ENCODE measurements at regions not wholly inside any gene's neighbourhood (a gene's known extent, or its start where the extent isn't known, plus 50 kb on each side); places are given as distances from the start of the nearest gene placed in this dataset.

DNA sequence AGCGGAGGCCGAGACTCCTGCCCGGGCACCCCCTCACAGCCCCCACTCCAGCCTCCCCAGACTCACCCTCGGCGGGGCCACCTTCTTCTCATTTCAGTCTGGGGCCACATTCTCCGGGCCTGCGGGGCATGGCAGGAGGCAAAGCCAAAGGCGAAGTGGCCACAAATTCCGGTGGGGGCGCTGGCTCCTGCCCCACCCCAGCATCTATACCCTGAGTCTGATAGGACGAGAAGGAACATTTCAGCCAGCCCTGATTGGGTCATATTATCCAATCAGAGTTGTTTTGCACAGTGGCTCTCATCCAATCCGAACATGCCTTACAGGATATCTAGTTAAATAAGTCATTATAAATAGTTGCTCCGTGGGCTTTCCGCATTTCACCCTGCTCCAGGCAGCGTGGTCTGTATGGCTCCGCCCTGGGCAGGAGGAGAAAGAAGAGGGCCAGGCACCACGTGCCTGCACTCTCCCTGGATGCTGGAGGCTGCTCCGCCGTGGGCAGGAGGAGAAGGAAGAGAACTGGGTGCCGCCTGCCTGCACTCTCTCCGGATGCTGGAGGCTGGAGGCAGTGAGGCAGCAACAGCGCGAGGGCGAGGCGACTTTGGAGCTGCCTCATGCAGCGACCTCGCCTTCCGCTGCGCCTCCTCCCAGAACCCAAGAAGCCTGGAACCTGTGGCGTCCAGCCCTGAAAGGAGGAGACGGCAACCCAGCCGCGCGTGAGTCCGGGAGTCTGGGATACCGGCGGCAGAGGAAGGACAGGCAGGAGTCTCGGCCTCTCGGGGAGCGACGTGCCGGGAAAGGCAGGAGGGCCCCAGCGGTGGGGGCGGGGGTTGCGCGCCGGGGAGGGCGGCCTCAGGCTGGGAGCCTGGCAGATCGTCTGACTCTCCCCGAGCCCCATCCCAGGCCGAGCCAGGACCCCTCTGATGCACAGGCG is 162.9 kb downstream of the ZNF33B start:
- Histone ChIP-seq H2BK5ac (ENCODE audit: low read depth, low read length, poor library complexity, severe bottlenecking) (peak overlapping the region; percentile 26), H3K4me3 (ENCODE audit: insufficient read depth, low read depth, low read length) (peak overlapping the region; percentile 59), H3K27ac (ENCODE audit: insufficient read depth, low read length) (peak overlapping the region; percentile 37; the same call in 1 of the 2 replicates), H3K9me1 (ENCODE audit: insufficient read depth, low read length) (no peaks in the 10 kb centered on the region), H3K9me3 (ENCODE audit: control insufficient read depth, insufficient read depth, low read length) (peaks cover 2% of the 10 kb centered on the region), H3K14ac (replicated peaks; ENCODE audit: low read depth, low read length) (no peak overlapping the region), H3K4ac (ENCODE audit: low read depth, low read length) (no peak overlapping the region), H2AFZ (replicated peaks; ENCODE audit: low read length, poor library complexity) (peak overlapping the region; percentile 87), H3K23ac (ENCODE audit: low read depth, low read length) (no peak overlapping the region), H3K4me1 (ENCODE audit: control insufficient read depth, insufficient read depth, low read length) (no peaks in the 10 kb centered on the region), H4K20me1 (ENCODE audit: insufficient read depth, low read length) (no peaks in the 10 kb centered on the region), H3K79me1 (ENCODE audit: low read depth in 1 of 2, low read length in 2 of 2) (no peaks in the 10 kb centered on the region), H2AK9ac (replicated peaks; ENCODE audit: low read depth, low read length, poor library complexity) (peak overlapping the region; percentile 61), H3K36me3 (ENCODE audit: control insufficient read depth, insufficient read depth, low read length) (no peaks in the 10 kb centered on the region), H4K5ac (ENCODE audit: low read depth, low read length) (peak overlapping the region; percentile 59; the same call in 1 of the 2 replicates), H4K91ac (ENCODE audit: insufficient read depth, low read depth, low read length) (no peak overlapping the region), H2BK20ac (ENCODE audit: low read depth, low read length) (no peak overlapping the region), H2BK15ac (ENCODE audit: low read depth, low read length) (no peak overlapping the region), H2BK120ac (ENCODE audit: low read depth, low read length) (no peak overlapping the region), H2AK5ac (ENCODE audit: low read depth, low read length) (no peak overlapping the region), H3K27me3 (ENCODE audit: control insufficient read depth, insufficient read depth, low read length) (no peaks in the 10 kb centered on the region), H3K9ac (ENCODE audit: low read depth, low read length) (0 out of 2 replicates have a peak overlapping the region, but pooled peaks have one; percentile 52), H3K56ac (ENCODE audit: extremely low read depth, insufficient read depth, low read length) (no peak overlapping the region), H3K18ac (ENCODE audit: low read depth, low read length) (no peak overlapping the region), H4K8ac (ENCODE audit: low read depth in 2 of 2, low read length in 2 of 2) (no peak overlapping the region), H3K4me2 (ENCODE audit: low read depth, low read length) (peak overlapping the region; percentile 75)
- no TSS peak for BruUV-seq (replicated peaks)
- dilution Hi-C loops (cut with HindIII; ENCODE audit: low sequenced_read_pairs, unreplicated experiment), result no loop called here
- CTCF ChIA-PET, result no interaction called here
- ATAC-seq (ENCODE audit: low read depth), result peak; percentile 79
- in situ Hi-C loops (cut with MboI; ENCODE audit: low sequenced_read_pairs), result no loop called here
- intact Hi-C loops (cut with micrococcal nuclease), result no loop called here
- POLR2A ChIA-PET (ENCODE audit: unreplicated experiment), result no interaction called here
- WGBS, 2 experiments (ENCODE audit: extremely low coverage in 2 of 2, insufficient read length in 1 of 2), result 17% methylated on average over 22 of the region's 52 CpGs; no CpG with 5 or more reads in 1 of the 2 experiments
- peak; percentile 16 for DNase-seq
- TF ChIP-seq ELK1 (IDR thresholded peaks at IDR 0.05; ENCODE audit: borderline replicate concordance, low read depth, low read length) (no peak), USF2 (IDR thresholded peaks at IDR 0.05; ENCODE audit: low read depth, low read length) (no peak; the same call in 1 of the 2 replicates), MAZ (IDR thresholded peaks at IDR 0.05; ENCODE audit: borderline replicate concordance, low read depth, low read length) (no peak), CHD1 (IDR thresholded peaks at IDR 0.05; ENCODE audit: low read depth, low read length) (no peak), CEBPB (IDR thresholded peaks at IDR 0.05; ENCODE audit: low read depth, low read length) (no peak), POLR2A (IDR thresholded peaks at IDR 0.05; ENCODE audit: low read depth, low read length) (no peak), NFE2L2 (IDR thresholded peaks at IDR 0.05; ENCODE audit: low read depth, low read length) (no peak), SMC3 (IDR thresholded peaks at IDR 0.05; ENCODE audit: low read depth, low read length) (no peak), BHLHE40 (IDR thresholded peaks at IDR 0.05; ENCODE audit: low read depth, low read length) (no peak), FOS (IDR thresholded peaks at IDR 0.05; ENCODE audit: low read depth, low read length) (no peak), MAFK (IDR thresholded peaks at IDR 0.05; ENCODE audit: low read depth, low read length) (no peak), MXI1 (IDR thresholded peaks at IDR 0.05; ENCODE audit: borderline replicate concordance, low read depth, low read length) (no peak), RFX5 (IDR thresholded peaks at IDR 0.05; ENCODE audit: low read depth, low read length) (no peak)
- TF ChIP-seq, protein P1, sequence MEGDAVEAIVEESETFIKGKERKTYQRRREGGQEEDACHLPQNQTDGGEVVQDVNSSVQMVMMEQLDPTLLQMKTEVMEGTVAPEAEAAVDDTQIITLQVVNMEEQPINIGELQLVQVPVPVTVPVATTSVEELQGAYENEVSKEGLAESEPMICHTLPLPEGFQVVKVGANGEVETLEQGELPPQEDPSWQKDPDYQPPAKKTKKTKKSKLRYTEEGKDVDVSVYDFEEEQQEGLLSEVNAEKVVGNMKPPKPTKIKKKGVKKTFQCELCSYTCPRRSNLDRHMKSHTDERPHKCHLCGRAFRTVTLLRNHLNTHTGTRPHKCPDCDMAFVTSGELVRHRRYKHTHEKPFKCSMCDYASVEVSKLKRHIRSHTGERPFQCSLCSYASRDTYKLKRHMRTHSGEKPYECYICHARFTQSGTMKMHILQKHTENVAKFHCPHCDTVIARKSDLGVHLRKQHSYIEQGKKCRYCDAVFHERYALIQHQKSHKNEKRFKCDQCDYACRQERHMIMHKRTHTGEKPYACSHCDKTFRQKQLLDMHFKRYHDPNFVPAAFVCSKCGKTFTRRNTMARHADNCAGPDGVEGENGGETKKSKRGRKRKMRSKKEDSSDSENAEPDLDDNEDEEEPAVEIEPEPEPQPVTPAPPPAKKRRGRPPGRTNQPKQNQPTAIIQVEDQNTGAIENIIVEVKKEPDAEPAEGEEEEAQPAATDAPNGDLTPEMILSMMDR (conservative IDR thresholded peaks at IDR 0.05; ENCODE audit: low read depth, low read length), result no peak
